ENCODE measurements at regions not wholly inside any gene's neighbourhood (a gene's known extent, or its start where the extent isn't known, plus 50 kb on each side); places are given as distances from the start of the nearest gene placed in this dataset.

- TF ChIP-seq CTCF (IDR thresholded peaks at IDR 0.05; ENCODE audit: poor library complexity): no peak
- no peak for TF ChIP-seq EZH2 (IDR thresholded peaks at IDR 0.05; ENCODE audit: borderline replicate concordance)
- no peak for TF ChIP-seq EZH2phosphoT487 (IDR thresholded peaks at IDR 0.05; ENCODE audit: low read depth, severe bottlenecking, unreplicated experiment)
Measured at GRCh38 chr3:494190-494589, 297.6 kb downstream of the CHL1 start.
